ENCODE measurements at regions not wholly inside any gene's neighbourhood (a gene's known extent, or its start where the extent isn't known, plus 50 kb on each side); places are given as distances from the start of the nearest gene placed in this dataset.

DNA sequence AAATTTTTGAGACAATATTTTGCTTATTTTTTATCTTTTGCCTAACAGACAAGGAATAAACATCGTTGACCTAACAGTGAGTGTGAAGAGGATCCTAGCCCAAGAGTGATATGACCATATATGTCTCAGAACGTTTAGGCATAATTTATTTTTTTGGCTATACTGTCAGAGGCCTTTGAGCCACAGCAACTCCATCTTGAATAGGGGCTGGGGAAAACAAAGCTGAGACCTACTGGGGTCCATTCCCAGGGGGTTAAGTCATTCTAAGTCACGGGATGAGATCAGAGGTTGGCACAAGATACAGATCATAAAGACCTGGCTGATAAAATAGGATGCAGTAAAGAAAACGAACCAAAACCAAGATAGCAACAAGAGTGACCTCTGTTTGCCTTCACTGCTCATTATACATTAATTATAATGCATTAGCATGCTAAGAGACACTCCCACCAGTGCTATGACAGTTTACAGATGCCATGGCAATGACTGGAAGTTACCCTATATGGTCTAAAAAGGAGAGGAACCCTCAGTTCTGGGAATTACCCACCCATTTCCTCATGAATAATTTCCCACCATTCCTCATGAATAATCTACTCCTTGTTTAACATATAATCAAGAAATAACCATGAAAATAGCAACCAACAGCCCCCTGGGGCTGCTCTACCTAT is 510.9 kb upstream of the PCDH9 start:
- H3K4me1 ChIP-seq, result peaks cover 0 to 6% (median 0%) of the 10 kb centered on the region in 4 donors
- no peaks in the 10 kb centered on the region for H3K9me3 ChIP-seq
- no peak overlapping the region for H3K4me3 ChIP-seq
- 44 to 56% methylated on average over 4 of the region's 4 CpGs for WGBS, 2 donors
- H3K27me3 ChIP-seq, result no peaks in the 10 kb centered on the region
- H3K27ac ChIP-seq, result no peak overlapping the region
- DNase-seq (ENCODE audit: low spot score in 2 of 2), result no peak
- no peak for TF ChIP-seq POLR2A (IDR thresholded peaks at IDR 0.05)
- no peak for TF ChIP-seq EP300 (IDR thresholded peaks at IDR 0.05)
- TF ChIP-seq, protein P1, sequence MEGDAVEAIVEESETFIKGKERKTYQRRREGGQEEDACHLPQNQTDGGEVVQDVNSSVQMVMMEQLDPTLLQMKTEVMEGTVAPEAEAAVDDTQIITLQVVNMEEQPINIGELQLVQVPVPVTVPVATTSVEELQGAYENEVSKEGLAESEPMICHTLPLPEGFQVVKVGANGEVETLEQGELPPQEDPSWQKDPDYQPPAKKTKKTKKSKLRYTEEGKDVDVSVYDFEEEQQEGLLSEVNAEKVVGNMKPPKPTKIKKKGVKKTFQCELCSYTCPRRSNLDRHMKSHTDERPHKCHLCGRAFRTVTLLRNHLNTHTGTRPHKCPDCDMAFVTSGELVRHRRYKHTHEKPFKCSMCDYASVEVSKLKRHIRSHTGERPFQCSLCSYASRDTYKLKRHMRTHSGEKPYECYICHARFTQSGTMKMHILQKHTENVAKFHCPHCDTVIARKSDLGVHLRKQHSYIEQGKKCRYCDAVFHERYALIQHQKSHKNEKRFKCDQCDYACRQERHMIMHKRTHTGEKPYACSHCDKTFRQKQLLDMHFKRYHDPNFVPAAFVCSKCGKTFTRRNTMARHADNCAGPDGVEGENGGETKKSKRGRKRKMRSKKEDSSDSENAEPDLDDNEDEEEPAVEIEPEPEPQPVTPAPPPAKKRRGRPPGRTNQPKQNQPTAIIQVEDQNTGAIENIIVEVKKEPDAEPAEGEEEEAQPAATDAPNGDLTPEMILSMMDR (IDR thresholded peaks at IDR 0.05), result no peak
- no peaks in the 10 kb centered on the region for H3K36me3 ChIP-seq

DNA sequence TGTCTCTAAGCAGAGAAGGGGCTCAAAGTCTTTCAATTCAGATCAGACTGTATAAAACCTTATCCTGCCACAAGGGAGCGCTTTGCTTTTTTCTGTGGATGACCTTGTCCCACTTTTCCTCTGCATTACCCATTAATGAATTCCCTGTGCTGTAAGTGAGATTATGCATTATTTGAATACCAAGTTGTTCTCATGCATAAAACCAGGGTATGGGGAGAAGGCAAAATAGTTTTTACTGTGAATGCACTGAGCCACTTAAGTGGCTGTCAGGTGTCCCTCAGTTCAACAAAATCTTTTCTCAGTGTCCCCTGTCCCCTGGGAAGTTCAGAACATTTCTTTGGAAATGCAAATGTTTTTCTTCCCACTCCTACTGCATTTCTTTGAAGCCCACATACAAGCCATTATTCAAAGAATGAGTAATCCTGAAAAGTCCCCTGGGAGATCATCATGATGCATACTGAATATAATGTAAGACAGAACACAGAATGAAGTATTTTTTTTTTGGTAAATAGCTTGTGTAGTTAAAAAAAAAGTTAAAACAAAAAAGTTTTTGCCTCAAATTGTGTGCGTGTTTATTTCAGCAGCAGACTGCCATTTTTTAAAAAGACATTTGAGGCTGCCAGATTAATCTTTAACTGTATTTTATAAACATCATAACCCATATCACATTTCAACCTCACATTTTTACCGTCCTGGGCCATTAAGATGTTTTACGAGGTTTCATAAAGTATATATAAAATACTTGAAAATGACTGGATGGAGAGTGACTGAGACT is 506.7 kb upstream of the PCDH9 start:
- TF ChIP-seq, protein P1 (IDR thresholded peaks at IDR 0.05), result no peak
- no peak for TF ChIP-seq EP300 (IDR thresholded peaks at IDR 0.05)
- no peak for TF ChIP-seq POLR2A (IDR thresholded peaks at IDR 0.05)
- DNase-seq (ENCODE audit: low spot score in 2 of 2), result no peak
- no peaks in the 10 kb centered on the region for H3K27me3 ChIP-seq
- no peak overlapping the region for H3K4me3 ChIP-seq
- no peaks in the 10 kb centered on the region for H3K9me3 ChIP-seq
- peaks cover 0 to 6% (median 0%) of the 10 kb centered on the region in 4 donors for H3K4me1 ChIP-seq
- no peak overlapping the region for H3K27ac ChIP-seq
- no peaks in the 10 kb centered on the region for H3K36me3 ChIP-seq
- 37 to 43% methylated on average over 4 of the region's 4 CpGs for WGBS, 2 donors

DNA sequence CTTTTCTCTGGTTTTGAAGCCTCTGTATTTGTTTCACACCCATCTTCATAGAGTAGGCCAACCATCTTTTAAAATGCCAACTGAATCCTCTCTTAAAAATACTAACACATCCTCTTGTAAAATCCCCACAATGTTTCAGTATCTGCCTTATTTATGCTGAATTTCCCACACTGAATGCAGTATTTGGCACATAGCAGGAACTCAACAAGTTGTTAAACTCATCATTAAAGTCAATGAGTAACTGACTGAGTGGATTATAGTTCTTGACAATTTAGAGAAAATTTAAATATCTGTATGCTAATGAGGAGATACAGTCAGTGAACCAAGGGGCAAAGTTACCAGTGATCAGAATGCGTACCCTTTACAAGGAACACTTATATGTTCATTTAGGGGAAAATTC is 505.5 kb upstream of the PCDH9 start:
- 91% methylated on average over 1 of the region's 1 CpG for WGBS, 2 donors
- H3K4me1 ChIP-seq, result peaks cover 0 to 6% (median 0%) of the 10 kb centered on the region in 4 donors
- TF ChIP-seq, protein P1 (IDR thresholded peaks at IDR 0.05), result no peak
- no peak for TF ChIP-seq POLR2A (IDR thresholded peaks at IDR 0.05)
- TF ChIP-seq EP300 (IDR thresholded peaks at IDR 0.05), result no peak

DNA sequence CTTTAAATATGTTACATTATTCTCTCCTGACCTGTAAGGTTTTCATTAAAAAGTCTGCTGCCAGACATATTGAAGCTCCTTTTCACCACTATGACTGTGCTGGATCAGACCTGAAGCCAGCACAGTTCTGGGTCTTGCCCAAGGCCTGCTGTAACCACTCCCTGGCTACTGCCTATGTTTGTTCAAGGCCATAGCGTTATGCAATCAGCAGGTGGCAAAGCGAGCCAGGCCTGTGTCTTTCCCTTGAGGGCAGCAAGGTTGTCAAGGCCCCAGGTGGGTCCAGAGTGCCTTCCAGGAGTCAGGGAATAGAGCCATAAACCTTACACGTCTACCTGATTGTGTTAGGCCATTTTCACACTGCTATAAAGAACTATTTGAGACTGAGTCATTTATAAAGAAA is 496.8 kb upstream of the PCDH9 start:
- Histone ChIP-seq H3K27ac (no peak overlapping the region), H3K9me3 (peaks cover 0 to 27% (median 4%) of the 10 kb centered on the region in 4 donors), H3K4me1 (no peaks in the 10 kb centered on the region), H3K4me3 (no peak overlapping the region), H3K36me3 (no peaks in the 10 kb centered on the region), H3K27me3 (no peaks in the 10 kb centered on the region)
- no peak for TF ChIP-seq EP300 (IDR thresholded peaks at IDR 0.05)
- no peak for TF ChIP-seq POLR2A (IDR thresholded peaks at IDR 0.05)
- TF ChIP-seq, protein P1 (IDR thresholded peaks at IDR 0.05), result no peak
- DNase-seq (ENCODE audit: low spot score in 2 of 2), result no peak
- WGBS, 2 donors, result 54 to 76% methylated on average over 3 of the region's 3 CpGs

More for the DNA sequence above, 505.5 kb upstream of the PCDH9 start:
- Histone ChIP-seq H3K27me3 (no peaks in the 10 kb centered on the region), H3K4me3 (no peak overlapping the region), H3K9me3 (no peaks in the 10 kb centered on the region), H3K36me3 (no peaks in the 10 kb centered on the region), H3K27ac (no peak overlapping the region)
- no peak for DNase-seq (ENCODE audit: low spot score in 2 of 2)

DNA sequence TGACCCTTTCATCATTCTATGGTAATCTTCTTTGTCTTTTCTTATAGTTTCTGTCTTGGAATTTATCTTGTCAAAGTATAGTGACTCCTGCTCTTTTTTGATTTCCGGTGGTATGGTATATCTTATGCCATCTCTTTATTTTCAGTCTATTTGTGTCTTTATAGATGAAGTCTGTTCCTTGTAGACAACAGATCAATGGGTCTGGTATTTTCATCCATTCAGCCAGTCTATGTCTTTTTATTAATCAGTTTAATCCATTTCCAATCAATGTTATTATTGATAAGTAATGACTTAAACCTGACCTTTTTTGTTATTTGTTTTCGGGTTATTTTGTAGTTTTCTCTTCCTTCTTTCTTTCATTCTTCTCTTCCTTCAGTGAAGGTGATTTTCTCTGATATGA is 495.9 kb upstream of the PCDH9 start:
- no peak for TF ChIP-seq POLR2A (IDR thresholded peaks at IDR 0.05)
- TF ChIP-seq, protein P1 (IDR thresholded peaks at IDR 0.05), result no peak
- no peak for TF ChIP-seq EP300 (IDR thresholded peaks at IDR 0.05)
- H3K4me1 ChIP-seq, result no peaks in the 10 kb centered on the region
- DNase-seq (ENCODE audit: low spot score in 2 of 2), result no peak
- WGBS, 2 donors, result 88 to 89% methylated on average over 2 of the region's 2 CpGs
- no peak overlapping the region for H3K4me3 ChIP-seq
- no peaks in the 10 kb centered on the region for H3K27me3 ChIP-seq
- no peaks in the 10 kb centered on the region for H3K36me3 ChIP-seq
- H3K27ac ChIP-seq, result no peak overlapping the region
- peaks cover 0 to 27% (median 4%) of the 10 kb centered on the region in 4 donors for H3K9me3 ChIP-seq
